NCI-H1417 (cell line): ENCODE measurements at regions not wholly inside any gene's neighbourhood (a gene's known extent, or its start where the extent isn't known, plus 50 kb on each side); places are given as distances from the start of the nearest gene placed in this dataset.

Source experiments
- DNase-seq, 3 experiments: peaks; one replicate each; lab custom pipeline; 2025; lab: John Stamatoyannopoulos, UW

GRCh38 chr3:127350172-127351050 is 62.6 kb upstream of the PRR20G start:
- no peak for DNase-seq

- no peak for DNase-seq
Measured at GRCh38 chr3:127349501-127350171, 61.8 kb upstream of the PRR20G start.

DNA sequence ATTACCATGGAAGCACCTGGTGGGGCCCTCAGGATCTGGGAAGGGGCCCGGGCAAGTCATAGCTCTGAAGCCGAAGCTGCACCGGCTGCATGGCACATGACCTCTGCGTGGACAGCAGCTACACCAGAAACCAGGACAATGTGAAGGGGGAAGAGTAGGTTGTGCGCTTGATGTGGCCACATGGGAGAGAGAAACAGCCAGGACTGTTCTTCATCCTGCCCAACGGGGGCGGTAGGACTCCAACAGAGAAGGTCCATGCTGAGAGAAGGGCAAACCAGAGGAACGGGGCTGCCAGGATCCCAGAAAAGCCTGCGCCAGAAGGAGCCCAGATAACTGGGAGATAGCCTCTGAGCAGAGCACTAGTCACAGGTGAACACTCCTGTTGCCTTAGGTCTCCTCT is 54.9 kb upstream of the PRR20G start:
- no peak for DNase-seq

DNA sequence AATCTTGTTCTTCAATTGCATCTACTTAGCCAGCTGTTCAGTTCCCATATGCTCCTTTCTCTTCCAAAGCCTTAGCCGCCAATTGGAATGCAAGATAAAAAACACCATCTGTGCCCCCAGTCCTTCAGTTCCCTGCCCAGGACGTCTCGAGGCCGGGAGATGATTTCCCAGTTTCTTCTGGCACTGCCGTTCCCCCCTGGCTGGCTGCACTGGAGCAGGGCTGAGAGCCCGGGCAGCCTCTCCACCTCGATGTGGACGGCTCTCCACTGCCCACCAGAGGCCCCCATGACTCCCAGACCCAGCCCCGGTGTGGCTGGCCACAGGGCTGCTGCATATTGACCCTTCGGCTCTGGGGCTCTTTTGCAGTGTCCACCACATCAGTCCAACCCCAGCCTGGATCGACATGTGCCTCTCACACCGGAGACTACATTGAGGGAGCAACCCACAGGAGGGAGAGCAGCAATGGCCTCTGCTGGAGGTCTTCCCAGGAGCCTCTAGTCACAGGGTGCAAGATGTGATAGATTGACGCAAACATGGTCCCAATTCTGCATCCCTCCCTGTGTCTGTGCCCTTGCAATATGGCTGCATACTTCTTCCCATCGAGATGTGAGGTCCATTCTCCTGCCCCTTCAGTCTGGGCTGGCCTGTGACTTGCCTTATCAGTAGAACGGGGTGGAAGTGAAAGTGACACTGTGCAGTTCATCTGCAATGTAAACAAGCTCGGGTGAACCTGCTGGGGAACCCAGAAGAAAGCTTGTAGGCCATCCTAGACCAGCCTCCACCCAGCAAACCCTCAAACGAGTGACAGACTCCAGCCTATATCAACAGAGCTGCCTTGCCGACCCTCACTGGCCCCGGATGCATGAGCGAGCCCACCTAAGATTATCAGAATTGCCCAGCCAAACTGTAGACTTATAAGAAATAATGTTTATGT is 52.3 kb upstream of the PRR20G start:
- no peak for DNase-seq

- no peak for DNase-seq
Measured at GRCh38 chr3:127339016-127339415, 51.2 kb upstream of the PRR20G start.

GRCh38 chr3:127337911-127338531 is 50.2 kb upstream of the PRR20G start:
- no peak for DNase-seq
